Upper lobe of right lung (tissue), 1 donor: ENCODE measurements at regions not wholly inside any gene's neighbourhood (a gene's known extent, or its start where the extent isn't known, plus 50 kb on each side); places are given as distances from the start of the nearest gene placed in this dataset.

ENCODE experiments used
- ATAC-seq: fragments of 200-7000 bp; cut with Tn5 transposase; one replicate; pipeline ENCODE4 v1.9.1; 2020; ENCODE audit warnings: mild to moderate bottlenecking, moderate library complexity
- DNase-seq: peaks from one replicate; pipeline ENCODE4 v3.0.0-alpha.2; 2020
- H3K27ac ChIP-seq: fragments of 200-600 bp; one replicate; pipeline ENCODE4 v1.8.0; 2022
- H3K27me3 ChIP-seq: fragments of 200-600 bp; one replicate; pipeline ENCODE4 v1.8.0; 2022; ENCODE audit warnings: mild to moderate bottlenecking
- H3K36me3 ChIP-seq: fragments of 200-600 bp; one replicate; pipeline ENCODE4 v1.8.0; 2022
- H3K4me1 ChIP-seq: fragments of 200-600 bp; one replicate; pipeline ENCODE4 v1.8.0; 2022
- H3K4me3 ChIP-seq: fragments of 200-600 bp; one replicate; pipeline ENCODE4 v1.8.0; 2022; ENCODE audit warnings: mild to moderate bottlenecking
- H3K9me3 ChIP-seq: fragments of 200-600 bp; one replicate; pipeline ENCODE4 v1.8.0; 2022
- intact Hi-C: fragments of 100-400 bp; cut with DNase I; formaldehyde crosslinking; loops from one replicate; pipeline ENCODE4 v1.11.0; 2022
- TF ChIP-seq, protein P1 (sequence below): fragments of 200-600 bp; IDR thresholded peaks from one replicate; pipeline ENCODE4 v1.8.0; 2022; ENCODE audit warnings: antibody characterized with exemption
- donor health status: DM: no; HTN: yes; CAD: no; lungs with severe emphysema.

DNA sequence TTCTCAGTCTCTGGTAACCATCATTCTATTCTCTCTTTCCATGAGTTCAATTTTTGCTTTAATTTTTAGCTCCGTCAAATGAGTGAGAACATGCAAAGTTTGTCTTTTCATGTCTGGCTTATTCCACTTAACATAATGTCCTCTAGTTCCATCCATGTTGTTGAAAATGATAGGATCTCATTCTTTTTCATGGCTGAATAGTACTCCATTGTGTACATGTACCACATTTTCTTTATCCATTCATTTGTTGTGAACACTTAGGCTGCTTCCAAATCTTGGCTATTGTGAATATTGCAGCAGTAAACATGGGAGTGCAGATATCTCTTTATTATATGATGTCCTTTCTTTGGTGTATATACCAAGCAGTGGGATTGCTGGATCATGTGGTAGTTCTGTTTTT lies 145.4 kb upstream of the E2F7 start:
- intact Hi-C loops = no loop called here
- DNase-seq = no peak
- Histone ChIP-seq H3K36me3 (no peaks in the 10 kb centered on the region), H3K27ac (no peak overlapping the region), H3K27me3 (no peaks in the 10 kb centered on the region), H3K4me1 (no peaks in the 10 kb centered on the region), H3K4me3 (no peak overlapping the region), H3K9me3 (no peaks in the 10 kb centered on the region)
- TF ChIP-seq, protein P1, sequence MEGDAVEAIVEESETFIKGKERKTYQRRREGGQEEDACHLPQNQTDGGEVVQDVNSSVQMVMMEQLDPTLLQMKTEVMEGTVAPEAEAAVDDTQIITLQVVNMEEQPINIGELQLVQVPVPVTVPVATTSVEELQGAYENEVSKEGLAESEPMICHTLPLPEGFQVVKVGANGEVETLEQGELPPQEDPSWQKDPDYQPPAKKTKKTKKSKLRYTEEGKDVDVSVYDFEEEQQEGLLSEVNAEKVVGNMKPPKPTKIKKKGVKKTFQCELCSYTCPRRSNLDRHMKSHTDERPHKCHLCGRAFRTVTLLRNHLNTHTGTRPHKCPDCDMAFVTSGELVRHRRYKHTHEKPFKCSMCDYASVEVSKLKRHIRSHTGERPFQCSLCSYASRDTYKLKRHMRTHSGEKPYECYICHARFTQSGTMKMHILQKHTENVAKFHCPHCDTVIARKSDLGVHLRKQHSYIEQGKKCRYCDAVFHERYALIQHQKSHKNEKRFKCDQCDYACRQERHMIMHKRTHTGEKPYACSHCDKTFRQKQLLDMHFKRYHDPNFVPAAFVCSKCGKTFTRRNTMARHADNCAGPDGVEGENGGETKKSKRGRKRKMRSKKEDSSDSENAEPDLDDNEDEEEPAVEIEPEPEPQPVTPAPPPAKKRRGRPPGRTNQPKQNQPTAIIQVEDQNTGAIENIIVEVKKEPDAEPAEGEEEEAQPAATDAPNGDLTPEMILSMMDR = no peak
- no peak for ATAC-seq

- H3K27me3 ChIP-seq = no peaks in the 10 kb centered on the region
- TF ChIP-seq, protein P1 = no peak
- H3K36me3 ChIP-seq = no peaks in the 10 kb centered on the region
- no peak for DNase-seq
- no peak overlapping the region for H3K27ac ChIP-seq
- H3K4me3 ChIP-seq = no peak overlapping the region
- no peaks in the 10 kb centered on the region for H3K9me3 ChIP-seq
- ATAC-seq = no peak
- no peaks in the 10 kb centered on the region for H3K4me1 ChIP-seq
- intact Hi-C loops = no loop called here
Observed at GRCh38 chr12:77204083-77204482, 138.7 kb upstream of the E2F7 start.

DNA sequence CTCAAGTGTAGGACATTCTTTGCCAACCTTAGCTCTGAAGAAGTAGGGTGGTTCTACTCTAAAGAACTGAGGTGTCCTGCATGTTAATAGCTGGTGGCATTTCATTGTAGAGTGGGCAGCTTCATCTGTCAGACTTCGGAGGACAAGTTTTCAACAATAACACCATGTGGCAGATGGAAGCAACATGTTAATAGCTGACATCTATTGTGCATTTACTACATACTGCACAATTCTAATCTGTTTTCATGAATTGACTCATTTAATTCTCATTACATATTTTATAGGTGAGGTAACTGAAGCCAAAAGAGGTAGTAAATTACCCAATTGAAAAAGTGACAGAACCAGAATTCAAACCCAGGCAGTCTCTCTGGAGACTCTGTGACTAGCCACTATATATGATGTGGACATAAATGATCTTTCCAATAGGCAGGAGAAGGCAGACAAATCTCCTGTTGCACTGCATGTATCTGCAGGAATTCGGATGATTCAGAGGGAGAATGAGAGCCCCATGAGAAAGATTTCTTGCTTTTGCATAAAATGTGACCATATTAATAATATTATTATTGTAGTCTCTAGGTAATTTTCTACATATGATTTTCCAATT lies 137.2 kb upstream of the E2F7 start:
- H3K27me3 ChIP-seq = no peaks in the 10 kb centered on the region
- H3K4me3 ChIP-seq = no peak overlapping the region
- DNase-seq (no peak), ATAC-seq (no peak)
- H3K4me1 ChIP-seq = no peaks in the 10 kb centered on the region
- no peak overlapping the region for H3K27ac ChIP-seq
- intact Hi-C loops = no loop called here
- TF ChIP-seq, protein P1 = no peak
- H3K36me3 ChIP-seq = no peaks in the 10 kb centered on the region
- peaks cover 4% of the 10 kb centered on the region for H3K9me3 ChIP-seq

GRCh38 chr12:77189901-77190416 lies 124.6 kb upstream of the E2F7 start:
- Histone ChIP-seq H3K4me3 (no peak overlapping the region), H3K4me1 (no peaks in the 10 kb centered on the region), H3K9me3 (no peaks in the 10 kb centered on the region), H3K27ac (no peak overlapping the region), H3K36me3 (no peaks in the 10 kb centered on the region), H3K27me3 (no peaks in the 10 kb centered on the region)
- intact Hi-C loops = no loop called here
- TF ChIP-seq, protein P1 = no peak
- no peak for ATAC-seq
- no peak for DNase-seq

DNA sequence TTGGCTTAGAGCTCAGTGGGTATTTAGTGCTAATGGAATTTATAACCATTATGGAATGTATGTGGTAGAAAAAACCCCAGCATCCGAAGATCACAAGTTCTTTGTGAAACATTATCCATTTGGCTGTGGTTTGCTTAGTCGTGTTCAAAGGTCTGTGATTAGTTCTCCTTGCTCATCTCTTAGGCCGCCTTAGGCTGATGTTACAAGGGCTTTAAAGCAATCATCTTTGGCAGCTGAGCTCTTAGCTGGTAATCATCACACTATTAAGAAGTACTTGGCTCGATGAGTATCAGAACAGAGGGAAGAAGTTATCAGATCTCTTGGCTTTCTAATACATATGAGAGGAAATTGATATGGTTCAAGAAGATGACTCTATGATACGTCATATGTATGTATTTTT lies 124.1 kb upstream of the E2F7 start:
- TF ChIP-seq, protein P1 = no peak
- Histone ChIP-seq H3K4me3 (no peak overlapping the region), H3K27ac (no peak overlapping the region), H3K27me3 (no peaks in the 10 kb centered on the region), H3K36me3 (no peaks in the 10 kb centered on the region), H3K9me3 (no peaks in the 10 kb centered on the region), H3K4me1 (no peaks in the 10 kb centered on the region)
- ATAC-seq (no peak), DNase-seq (no peak)
- intact Hi-C loops = no loop called here

DNA sequence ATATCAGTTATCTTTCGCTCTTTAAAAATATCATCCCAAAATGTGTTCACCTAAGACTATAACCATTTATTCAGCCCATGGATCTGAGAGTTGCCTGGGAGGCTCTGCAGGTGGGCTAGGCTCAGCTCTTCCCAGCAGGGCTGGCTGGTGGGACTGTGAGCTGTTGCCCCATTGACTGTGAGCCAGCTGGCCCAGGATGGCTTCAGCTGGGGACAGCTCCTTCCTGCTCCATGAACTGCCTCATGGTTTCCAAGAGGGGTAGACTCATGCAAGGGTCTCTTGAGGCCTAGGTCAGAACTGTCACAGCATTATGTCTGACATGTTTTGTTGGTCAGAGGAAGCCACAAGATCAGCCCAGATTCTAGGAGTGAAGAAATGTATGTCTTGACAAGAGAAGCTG lies 114.1 kb upstream of the E2F7 start:
- no peak overlapping the region for H3K27ac ChIP-seq
- no peaks in the 10 kb centered on the region for H3K36me3 ChIP-seq
- no peaks in the 10 kb centered on the region for H3K27me3 ChIP-seq
- ATAC-seq (no peak), DNase-seq (no peak)
- TF ChIP-seq, protein P1 = no peak
- no peaks in the 10 kb centered on the region for H3K4me1 ChIP-seq
- intact Hi-C loops = no loop called here
- no peak overlapping the region for H3K4me3 ChIP-seq
- H3K9me3 ChIP-seq = no peaks in the 10 kb centered on the region
